ENCODE measurements at regions not wholly inside any gene's neighbourhood (a gene's known extent, or its start where the extent isn't known, plus 50 kb on each side); places are given as distances from the start of the nearest gene placed in this dataset.

DNA sequence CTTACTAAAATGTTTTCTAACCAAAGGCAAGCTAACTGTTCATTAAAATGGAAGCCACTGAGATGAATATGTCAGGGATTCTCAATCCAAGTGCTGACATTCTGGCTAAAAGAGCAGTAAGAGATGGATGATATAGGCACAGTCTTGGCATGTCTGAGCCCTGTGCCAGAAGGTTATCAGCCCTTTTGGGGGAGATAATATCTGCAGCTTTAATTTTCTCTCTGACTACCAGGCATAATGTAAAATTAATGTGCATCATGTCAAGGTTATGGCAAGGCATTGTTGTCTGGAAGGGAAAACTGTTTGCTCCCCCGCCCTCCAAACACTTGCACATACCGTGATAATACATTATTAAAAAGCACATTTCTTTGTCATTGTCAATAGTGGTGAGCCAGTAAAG, 609.8 kb downstream of the ZNF608 start:
- FAIRE-seq: no peak
- 16% methylated on average over 2 of the region's 2 CpGs for WGBS (ENCODE audit: low lambda C conversion rate)
- POLR2A ChIA-PET: no interaction called here

GRCh38 chr5:124134941-124135340, 611.5 kb downstream of the ZNF608 start:
- Histone ChIP-seq H3K4me1 (ENCODE audit: insufficient read depth, low read length) (no peaks in the 10 kb centered on the region), H2AFZ (ENCODE audit: low read length) (no peak overlapping the region), H3K9ac (ENCODE audit: insufficient read depth, low read depth, low read length) (no peak overlapping the region), H3K4me3 (replicated peaks in 1 of 3; ENCODE audit: insufficient read depth in 1 of 3, low read depth in 2 of 3, low read length in 3 of 3) (no peak overlapping the region), H3K27ac (ENCODE audit: extremely low read length, insufficient read depth, low read length) (no peak overlapping the region), H3K4me2 (ENCODE audit: low read depth, low read length) (no peak overlapping the region), H3K79me2 (ENCODE audit: insufficient read depth, low read length) (no peaks in the 10 kb centered on the region), H3K9me3 (ENCODE audit: low read length) (no peaks in the 10 kb centered on the region), H4K20me1 (ENCODE audit: insufficient read depth, low read length) (no peaks in the 10 kb centered on the region), H3K27me3 (ENCODE audit: control insufficient read depth in 1 of 2, insufficient read depth in 2 of 2, low read length in 2 of 2) (no peaks in the 10 kb centered on the region), H3K36me3 (replicated peaks in 1 of 2; ENCODE audit: control insufficient read depth in 1 of 2, insufficient read depth in 2 of 2, low read length in 2 of 2) (no peaks in the 10 kb centered on the region)
- DNase-seq (ENCODE audit: low spot score) (no peak), FAIRE-seq (no peak), ATAC-seq (no peak)
- WGBS (ENCODE audit: low lambda C conversion rate): 0% methylated on average over 2 of the region's 2 CpGs
- intact Hi-C loops (cut with micrococcal nuclease; ENCODE audit: unreplicated experiment) (no loop called here), in situ Hi-C loops (cut with HindIII; ENCODE audit: extremely low pct_ligation_motif_present, low pct_unique_long_range_greater_than_20kb) (no loop called here)
- POLR2A ChIA-PET: no interaction called here
- CTCF ChIA-PET (ENCODE audit: low intra/inter-chr PET ratio, low total read pairs): no interaction called here
- no TSS peak for BruUV-seq (replicated peaks)
- no peak for TF ChIP-seq NCOA2 (CRISPR knock-in tag; IDR thresholded peaks at IDR 0.05)
- TF ChIP-seq IKZF1 (IDR thresholded peaks at IDR 0.05): no peak
- TF ChIP-seq, protein P1, sequence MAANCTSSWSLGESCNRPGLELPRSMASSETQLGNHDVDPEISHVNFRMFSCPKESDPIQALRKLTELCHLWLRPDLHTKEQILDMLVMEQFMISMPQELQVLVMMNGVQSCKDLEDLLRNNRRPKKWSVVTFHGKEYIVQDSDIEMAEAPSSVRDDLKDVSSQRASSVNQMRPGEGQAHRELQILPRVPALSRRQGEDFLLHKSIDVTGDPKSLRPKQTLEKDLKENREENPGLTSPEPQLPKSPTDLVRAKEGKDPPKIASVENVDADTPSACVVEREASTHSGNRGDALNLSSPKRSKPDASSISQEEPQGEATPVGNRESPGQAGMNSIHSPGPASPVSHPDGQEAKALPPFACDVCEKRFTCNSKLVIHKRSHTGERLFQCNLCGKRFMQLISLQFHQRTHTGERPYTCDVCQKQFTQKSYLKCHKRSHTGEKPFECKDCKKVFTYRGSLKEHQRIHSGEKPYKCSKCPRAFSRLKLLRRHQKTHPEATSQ (CRISPR knock-in tag; IDR thresholded peaks at IDR 0.05; ENCODE audit: borderline replicate concordance): no peak
- no peak for TF ChIP-seq CCAR2 (optimal IDR thresholded peaks at IDR 0.05; ENCODE audit: low read depth, low read length)
- TF ChIP-seq ZNF841 (CRISPR knock-in tag; IDR thresholded peaks at IDR 0.05; ENCODE audit: borderline replicate concordance): no peak
- TF ChIP-seq ETV5 (CRISPR knock-in tag; IDR thresholded peaks at IDR 0.05; ENCODE audit: borderline replicate concordance): no peak
- no peak for TF ChIP-seq RNF2 (conservative IDR thresholded peaks at IDR 0.05; ENCODE audit: low read depth)
- no peak for TF ChIP-seq DBP (CRISPR knock-in tag; IDR thresholded peaks at IDR 0.05; ENCODE audit: not compliant biosample characterization)
- no peak for TF ChIP-seq DPF2 (CRISPR knock-in tag; IDR thresholded peaks at IDR 0.05; ENCODE audit: borderline replicate concordance, low read depth)
- no peak for TF ChIP-seq MLX (CRISPR knock-in tag; IDR thresholded peaks at IDR 0.05)
- TF ChIP-seq CBFB (CRISPR knock-in tag; IDR thresholded peaks at IDR 0.05): no peak
- no peak for TF ChIP-seq HNF4A (CRISPR knock-in tag; IDR thresholded peaks at IDR 0.05)
- no peak for TF ChIP-seq CAMTA2 (CRISPR knock-in tag; IDR thresholded peaks at IDR 0.05; ENCODE audit: borderline replicate concordance)

More for the DNA sequence above, 609.8 kb downstream of the ZNF608 start:
- Histone ChIP-seq H3K9me3 (ENCODE audit: low read length) (no peaks in the 10 kb centered on the region), H3K36me3 (replicated peaks in 1 of 2; ENCODE audit: control insufficient read depth in 1 of 2, insufficient read depth in 2 of 2, low read length in 2 of 2) (no peaks in the 10 kb centered on the region), H3K4me3 (replicated peaks in 1 of 3; ENCODE audit: insufficient read depth in 1 of 3, low read depth in 2 of 3, low read length in 3 of 3) (no peak overlapping the region), H3K79me2 (ENCODE audit: insufficient read depth, low read length) (no peaks in the 10 kb centered on the region), H3K27ac (ENCODE audit: extremely low read length, insufficient read depth, low read length) (no peak overlapping the region), H2AFZ (ENCODE audit: low read length) (no peak overlapping the region), H4K20me1 (ENCODE audit: insufficient read depth, low read length) (no peaks in the 10 kb centered on the region), H3K4me2 (ENCODE audit: low read depth, low read length) (no peak overlapping the region), H3K27me3 (ENCODE audit: control insufficient read depth in 1 of 2, insufficient read depth in 2 of 2, low read length in 2 of 2) (no peaks in the 10 kb centered on the region), H3K4me1 (ENCODE audit: insufficient read depth, low read length) (no peaks in the 10 kb centered on the region), H3K9ac (ENCODE audit: insufficient read depth, low read depth, low read length) (no peak overlapping the region)
- CTCF ChIA-PET (ENCODE audit: low intra/inter-chr PET ratio, low total read pairs): no interaction called here
- intact Hi-C loops (cut with micrococcal nuclease; ENCODE audit: unreplicated experiment): no loop called here
- ATAC-seq (no peak), DNase-seq (ENCODE audit: low spot score) (no peak)
- no TSS peak for BruUV-seq (replicated peaks)
- no peak for TF ChIP-seq ZNF556 (CRISPR knock-in tag; IDR thresholded peaks at IDR 0.05; ENCODE audit: borderline replicate concordance)
- TF ChIP-seq, protein P2, sequence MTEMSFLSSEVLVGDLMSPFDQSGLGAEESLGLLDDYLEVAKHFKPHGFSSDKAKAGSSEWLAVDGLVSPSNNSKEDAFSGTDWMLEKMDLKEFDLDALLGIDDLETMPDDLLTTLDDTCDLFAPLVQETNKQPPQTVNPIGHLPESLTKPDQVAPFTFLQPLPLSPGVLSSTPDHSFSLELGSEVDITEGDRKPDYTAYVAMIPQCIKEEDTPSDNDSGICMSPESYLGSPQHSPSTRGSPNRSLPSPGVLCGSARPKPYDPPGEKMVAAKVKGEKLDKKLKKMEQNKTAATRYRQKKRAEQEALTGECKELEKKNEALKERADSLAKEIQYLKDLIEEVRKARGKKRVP (CRISPR knock-in tag; IDR thresholded peaks at IDR 0.05): no peak
- TF ChIP-seq ZNF775 (CRISPR knock-in tag; IDR thresholded peaks at IDR 0.05; ENCODE audit: borderline replicate concordance): no peak
- TF ChIP-seq KLF12 (CRISPR knock-in tag; IDR thresholded peaks at IDR 0.05; ENCODE audit: borderline replicate concordance): no peak
- no peak for TF ChIP-seq HNRNPL (IDR thresholded peaks at IDR 0.05; ENCODE audit: low read depth, low read length)
- in situ Hi-C loops (cut with HindIII; ENCODE audit: extremely low pct_ligation_motif_present, low pct_unique_long_range_greater_than_20kb): no loop called here
